Naive B cell (primary cell): ENCODE measurements at regions not wholly inside any gene's neighbourhood (a gene's known extent, or its start where the extent isn't known, plus 50 kb on each side); places are given as distances from the start of the nearest gene placed in this dataset.

Experiments used
- ATAC-seq, 2 donors: fragments of 150-1000 bp; cut with Tn5 transposase; 2 replicates each; pipeline ENCODE4 v1.10.0; 2021; ENCODE audit warnings: low read depth in 2 of 2, mild to moderate bottlenecking in 2 of 2, moderate library complexity in 2 of 2
- DNase-seq: peaks from one replicate; pipeline ENCODE4 v3.0.0; 2022
- H3K27ac Mint-ChIP-seq, 6 donors: one replicate each; pipeline ENCODE4 v1.8.0; 2020 to 2022; ENCODE audit warnings: mild to moderate bottlenecking in 6 of 6, mixed read lengths in 6 of 6, moderate library complexity in 5 of 6, inconsistent platforms in 2 of 6
- H3K27me3 Mint-ChIP-seq, 3 donors: one replicate each; pipeline ENCODE4 v1.8.0; 2021 to 2022; ENCODE audit warnings: mixed read lengths in 3 of 3, mild to moderate bottlenecking in 1 of 3
- H3K36me3 Mint-ChIP-seq, 2 donors: one replicate each; pipeline ENCODE4 v1.8.0; 2020 to 2022; ENCODE audit warnings: mixed read lengths in 2 of 2, inconsistent platforms in 1 of 2, mild to moderate bottlenecking in 1 of 2
- H3K4me1 Mint-ChIP-seq, 3 donors: one replicate each; pipeline ENCODE4 v1.8.0; 2020 to 2022; ENCODE audit warnings: mixed read lengths in 3 of 3, inconsistent platforms in 1 of 3, mild to moderate bottlenecking in 1 of 3, moderate library complexity in 1 of 3
- H3K4me3 Mint-ChIP-seq, 8 donors: one replicate each; pipeline ENCODE4 v1.8.0; 2020 to 2022; ENCODE audit warnings: mild to moderate bottlenecking in 8 of 8, mixed read lengths in 8 of 8, moderate library complexity in 8 of 8, inconsistent platforms in 2 of 8
- H3K9me3 Mint-ChIP-seq, 7 donors: one replicate each; pipeline ENCODE4 v1.8.0; 2020 to 2022; ENCODE audit warnings: mixed read lengths in 7 of 7, mild to moderate bottlenecking in 5 of 7, inconsistent platforms in 2 of 7, moderate library complexity in 1 of 7

GRCh38 chr1:188043536-188044245, 1214.9 kb downstream of the PLA2G4A start:
- DNase-seq (no peak), ATAC-seq (no peak)
- Mint-ChIP-seq H3K4me1 (no peaks in the 10 kb centered on the region), H3K4me3 (no peak overlapping the region), H3K27me3 (no peaks in the 10 kb centered on the region), H3K27ac (no peak overlapping the region), H3K36me3 (no peaks in the 10 kb centered on the region), H3K9me3 (peaks cover 0 to 4% (median 2%) of the 10 kb centered on the region in 7 donors)

- Mint-ChIP-seq H3K27me3 (no peaks in the 10 kb centered on the region), H3K4me1 (no peaks in the 10 kb centered on the region), H3K4me3 (no peak overlapping the region), H3K36me3 (no peaks in the 10 kb centered on the region), H3K9me3 (peaks cover 0 to 3% (median 0%) of the 10 kb centered on the region in 7 donors), H3K27ac (no peak overlapping the region)
- ATAC-seq: no peak
- no peak for DNase-seq
Measured at GRCh38 chr1:188050250-188050649, 1221.5 kb downstream of the PLA2G4A start.

GRCh38 chr1:188056011-188056410, 1227.3 kb downstream of the PLA2G4A start:
- Mint-ChIP-seq H3K4me3 (no peak overlapping the region), H3K36me3 (no peaks in the 10 kb centered on the region), H3K9me3 (peaks cover 2 to 10% (median 8%) of the 10 kb centered on the region in 7 donors), H3K27ac (no peak overlapping the region), H3K4me1 (no peaks in the 10 kb centered on the region), H3K27me3 (no peaks in the 10 kb centered on the region)
- DNase-seq (no peak), ATAC-seq (no peak)

GRCh38 chr1:188058801-188059200, 1230.1 kb downstream of the PLA2G4A start:
- H3K4me3 Mint-ChIP-seq: no peak overlapping the region
- H3K9me3 Mint-ChIP-seq: peaks cover 2 to 14% (median 11%) of the 10 kb centered on the region in 7 donors
- DNase-seq (no peak), ATAC-seq (no peak)
- H3K4me1 Mint-ChIP-seq: no peaks in the 10 kb centered on the region
- no peak overlapping the region for H3K27ac Mint-ChIP-seq
- H3K36me3 Mint-ChIP-seq: no peaks in the 10 kb centered on the region
- no peaks in the 10 kb centered on the region for H3K27me3 Mint-ChIP-seq

- H3K27me3 Mint-ChIP-seq: no peaks in the 10 kb centered on the region
- peaks cover 3 to 22% (median 17%) of the 10 kb centered on the region in 7 donors for H3K9me3 Mint-ChIP-seq
Measured at GRCh38 chr1:188061881-188062280, 1233.1 kb downstream of the PLA2G4A start.

GRCh38 chr1:188062456-188062855, 1233.7 kb downstream of the PLA2G4A start:
- no peak for ATAC-seq
- no peak overlapping the region for H3K27ac Mint-ChIP-seq
- peaks cover 1 to 19% (median 17%) of the 10 kb centered on the region in 7 donors for H3K9me3 Mint-ChIP-seq
- no peaks in the 10 kb centered on the region for H3K36me3 Mint-ChIP-seq
- DNase-seq: no peak
- no peaks in the 10 kb centered on the region for H3K27me3 Mint-ChIP-seq
- H3K4me3 Mint-ChIP-seq: no peak overlapping the region
- no peaks in the 10 kb centered on the region for H3K4me1 Mint-ChIP-seq

More at GRCh38 chr1:188061881-188062280, 1233.1 kb downstream of the PLA2G4A start:
- Mint-ChIP-seq H3K4me3 (no peak overlapping the region), H3K36me3 (no peaks in the 10 kb centered on the region), H3K27ac (no peak overlapping the region), H3K4me1 (no peaks in the 10 kb centered on the region)
- DNase-seq: no peak
- ATAC-seq: no peak

GRCh38 chr1:188065917-188066316, 1237.2 kb downstream of the PLA2G4A start:
- ATAC-seq (no peak), DNase-seq (no peak)
- no peak overlapping the region for H3K4me3 Mint-ChIP-seq
- no peaks in the 10 kb centered on the region for H3K36me3 Mint-ChIP-seq
- no peak overlapping the region for H3K27ac Mint-ChIP-seq
- H3K9me3 Mint-ChIP-seq: peaks cover 4 to 31% (median 15%) of the 10 kb centered on the region in 7 donors
- no peaks in the 10 kb centered on the region for H3K4me1 Mint-ChIP-seq
- H3K27me3 Mint-ChIP-seq: no peaks in the 10 kb centered on the region

GRCh38 chr1:188070848-188071247, 1242.1 kb downstream of the PLA2G4A start:
- ATAC-seq (no peak), DNase-seq (no peak)
- Mint-ChIP-seq H3K27ac (no peak overlapping the region), H3K27me3 (no peaks in the 10 kb centered on the region), H3K4me3 (no peak overlapping the region), H3K36me3 (no peaks in the 10 kb centered on the region), H3K9me3 (peaks cover 2 to 26% (median 11%) of the 10 kb centered on the region in 7 donors), H3K4me1 (no peaks in the 10 kb centered on the region)

GRCh38 chr1:188089015-188089414, 1260.3 kb downstream of the PLA2G4A start:
- Mint-ChIP-seq H3K9me3 (peaks cover 0 to 22% (median 10%) of the 10 kb centered on the region in 7 donors), H3K36me3 (no peaks in the 10 kb centered on the region), H3K27ac (no peak overlapping the region), H3K4me3 (no peak overlapping the region), H3K4me1 (no peaks in the 10 kb centered on the region), H3K27me3 (no peaks in the 10 kb centered on the region)
- ATAC-seq (no peak), DNase-seq (no peak)

- Mint-ChIP-seq H3K27ac (no peak overlapping the region), H3K4me3 (no peak overlapping the region), H3K27me3 (no peaks in the 10 kb centered on the region), H3K36me3 (no peaks in the 10 kb centered on the region), H3K9me3 (peaks cover 0 to 22% (median 10%) of the 10 kb centered on the region in 7 donors), H3K4me1 (no peaks in the 10 kb centered on the region)
- ATAC-seq (no peak), DNase-seq (no peak)
Measured at GRCh38 chr1:188089461-188089860, 1260.7 kb downstream of the PLA2G4A start.

- no peak overlapping the region for H3K4me3 Mint-ChIP-seq
- DNase-seq (no peak), ATAC-seq (no peak)
- H3K9me3 Mint-ChIP-seq: peaks cover 0 to 9% (median 2%) of the 10 kb centered on the region in 7 donors
- no peaks in the 10 kb centered on the region for H3K36me3 Mint-ChIP-seq
- no peaks in the 10 kb centered on the region for H3K27me3 Mint-ChIP-seq
- no peak overlapping the region for H3K27ac Mint-ChIP-seq
- H3K4me1 Mint-ChIP-seq: no peaks in the 10 kb centered on the region
Measured at GRCh38 chr1:188096521-188096920, 1267.8 kb downstream of the PLA2G4A start.

GRCh38 chr1:188117436-188117835, 1288.7 kb downstream of the PLA2G4A start:
- H3K4me3 Mint-ChIP-seq: no peak overlapping the region
- H3K36me3 Mint-ChIP-seq: no peaks in the 10 kb centered on the region
- DNase-seq (no peak), ATAC-seq (no peak)
- H3K4me1 Mint-ChIP-seq: no peaks in the 10 kb centered on the region
- peaks cover 0 to 8% (median 0%) of the 10 kb centered on the region in 7 donors for H3K9me3 Mint-ChIP-seq
- no peak overlapping the region for H3K27ac Mint-ChIP-seq
- H3K27me3 Mint-ChIP-seq: no peaks in the 10 kb centered on the region

- peaks cover 0 to 4% (median 1%) of the 10 kb centered on the region in 7 donors for H3K9me3 Mint-ChIP-seq
- no peak overlapping the region for H3K4me3 Mint-ChIP-seq
- no peak for ATAC-seq
Measured at GRCh38 chr1:188122646-188123045, 1293.9 kb downstream of the PLA2G4A start.

GRCh38 chr1:188127507-188127906, 1298.8 kb downstream of the PLA2G4A start:
- no peaks in the 10 kb centered on the region for H3K27me3 Mint-ChIP-seq
- no peak overlapping the region for H3K27ac Mint-ChIP-seq
- H3K4me3 Mint-ChIP-seq: no peak overlapping the region
- DNase-seq (no peak), ATAC-seq (no peak)
- H3K9me3 Mint-ChIP-seq: peaks cover 0 to 6% (median 0%) of the 10 kb centered on the region in 7 donors
- H3K4me1 Mint-ChIP-seq: no peaks in the 10 kb centered on the region
- H3K36me3 Mint-ChIP-seq: no peaks in the 10 kb centered on the region

More at GRCh38 chr1:188122646-188123045, 1293.9 kb downstream of the PLA2G4A start:
- no peak overlapping the region for H3K27ac Mint-ChIP-seq
- no peak for DNase-seq
- no peaks in the 10 kb centered on the region for H3K27me3 Mint-ChIP-seq
- H3K36me3 Mint-ChIP-seq: no peaks in the 10 kb centered on the region
- no peaks in the 10 kb centered on the region for H3K4me1 Mint-ChIP-seq
